Thymus (tissue), 11 donors: ENCODE measurements at regions not wholly inside any gene's neighbourhood (a gene's known extent, or its start where the extent isn't known, plus 50 kb on each side); places are given as distances from the start of the nearest gene placed in this dataset.

Experiments
- DNase-seq, 9 donors: peaks; one replicate each; pipeline ENCODE4 v3.0.0-alpha.2; 2013; ENCODE audit warnings: low spot score in 9 of 9, low read depth in 6 of 9, missing footprints in 1 of 9
- H3K27ac ChIP-seq, 2 donors: one replicate each; pipeline ENCODE4 v1.5.1; 2013; ENCODE audit warnings: control low read depth in 1 of 2, low read depth in 1 of 2, low read length in 1 of 2, mild to moderate bottlenecking in 1 of 2, moderate library complexity in 1 of 2
- H3K27me3 ChIP-seq, 2 donors: one replicate each; pipeline ENCODE4 v1.5.1; 2013; ENCODE audit warnings: low read length in 1 of 2; ENCODE audit not compliant: control insufficient read depth in 2 of 2, insufficient read depth in 1 of 2
- H3K36me3 ChIP-seq, 2 donors: one replicate each; pipeline ENCODE4 v1.5.1; 2013; ENCODE audit warnings: low read length in 1 of 2, mild to moderate bottlenecking in 1 of 2, moderate library complexity in 1 of 2; ENCODE audit not compliant: control insufficient read depth in 2 of 2, insufficient read depth in 2 of 2
- H3K4me1 ChIP-seq, 2 donors: one replicate each; pipeline ENCODE4 v1.5.1; 2013; ENCODE audit warnings: low read length in 2 of 2; ENCODE audit not compliant: control insufficient read depth in 2 of 2, insufficient read depth in 2 of 2
- H3K4me3 ChIP-seq, 2 donors: one replicate each; pipeline ENCODE4 v1.5.1; 2013; ENCODE audit warnings: low read length in 2 of 2, control low read depth in 1 of 2, mild to moderate bottlenecking in 1 of 2
- H3K9me3 ChIP-seq, 2 donors: one replicate each; pipeline ENCODE4 v1.5.1; 2013; ENCODE audit warnings: low read length in 1 of 2, mild to moderate bottlenecking in 1 of 2; ENCODE audit not compliant: control insufficient read depth in 2 of 2, insufficient read depth in 1 of 2
- WGBS: extraction: QIAGEN DNeasy Blood & Tissue Kit; methylation state at CpG from one replicate; pipeline ENCODE4 v1.1.7; 2013; 5-methylcytosine and 5-hydroxymethylcytosine counted together
- donor health status: healthy.

- no peak overlapping the region for H3K27ac ChIP-seq
- no peaks in the 10 kb centered on the region for H3K27me3 ChIP-seq
- H3K4me3 ChIP-seq: no peak overlapping the region
- no peaks in the 10 kb centered on the region for H3K36me3 ChIP-seq
- DNase-seq: no peak
- H3K9me3 ChIP-seq: no peaks in the 10 kb centered on the region
- 96% methylated on average over 3 of the region's 3 CpGs for WGBS
- H3K4me1 ChIP-seq: no peaks in the 10 kb centered on the region
These were observed 176.4 kb upstream of the SMIM30 start for GRCh38 chr7:113294750-113295149.

DNA sequence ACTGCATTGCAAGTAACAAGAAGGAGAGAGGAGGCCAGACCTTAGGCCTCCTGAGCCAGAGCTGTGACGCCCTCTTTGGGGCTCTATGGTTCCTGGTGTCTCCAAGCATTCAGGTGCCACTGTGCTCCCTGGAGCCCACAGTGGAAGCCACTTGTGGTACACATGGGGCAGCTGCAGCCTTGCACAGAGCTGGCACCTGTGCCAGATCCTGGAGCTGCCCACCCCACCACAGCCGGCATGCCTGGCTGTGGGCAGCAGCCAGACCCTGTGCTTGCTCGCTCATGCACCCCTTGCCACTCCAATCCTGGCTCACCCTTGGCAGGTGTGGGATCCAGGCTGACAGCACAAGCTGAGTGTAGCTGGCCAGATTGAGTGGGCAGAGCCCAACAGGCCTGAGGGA lies 173.8 kb upstream of the SMIM30 start:
- H3K27ac ChIP-seq: no peak overlapping the region
- H3K9me3 ChIP-seq: no peaks in the 10 kb centered on the region
- H3K27me3 ChIP-seq: no peaks in the 10 kb centered on the region
- 92% methylated on average over 3 of the region's 3 CpGs for WGBS
- H3K4me1 ChIP-seq: no peaks in the 10 kb centered on the region
- DNase-seq: no peak
- H3K4me3 ChIP-seq: no peak overlapping the region
- no peaks in the 10 kb centered on the region for H3K36me3 ChIP-seq

- Histone ChIP-seq H3K36me3 (no peaks in the 10 kb centered on the region), H3K4me3 (no peak overlapping the region), H3K27ac (no peak overlapping the region), H3K27me3 (no peaks in the 10 kb centered on the region), H3K4me1 (no peaks in the 10 kb centered on the region), H3K9me3 (no peaks in the 10 kb centered on the region)
- 92% methylated on average over 9 of the region's 9 CpGs for WGBS
- DNase-seq: no peak
These were observed 172.7 kb upstream of the SMIM30 start for GRCh38 chr7:113291058-113291457.

DNA sequence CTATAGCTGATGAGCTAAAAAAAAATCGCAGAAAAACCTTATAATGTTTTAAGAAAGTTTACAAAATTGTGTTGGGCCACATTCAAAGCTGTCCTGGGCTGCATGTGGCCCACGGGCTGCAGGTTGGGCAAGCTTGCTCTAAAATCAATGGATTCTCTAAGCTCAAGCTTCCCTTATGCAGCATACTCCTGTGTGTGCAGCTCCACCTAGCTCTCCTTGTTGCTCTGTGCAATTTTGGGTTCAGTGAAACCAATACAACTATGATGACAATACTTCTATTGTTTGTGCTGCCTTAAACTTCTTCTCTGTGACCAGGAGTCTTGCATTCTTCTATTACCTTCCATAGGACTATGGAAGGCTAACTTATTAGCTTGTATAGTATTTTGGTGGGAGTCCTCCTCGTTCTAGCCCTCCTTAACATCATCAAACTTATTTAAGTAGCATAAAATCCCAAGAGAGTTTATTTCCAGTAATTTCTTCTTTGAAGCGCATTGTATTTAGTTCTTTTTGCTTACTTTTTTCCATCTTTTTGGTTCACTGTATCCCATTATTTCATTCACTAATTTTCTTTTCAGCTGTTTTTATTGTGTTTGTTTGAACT lies 170.9 kb upstream of the SMIM30 start:
- H3K4me3 ChIP-seq: no peak overlapping the region
- H3K27ac ChIP-seq: no peak overlapping the region

DNA sequence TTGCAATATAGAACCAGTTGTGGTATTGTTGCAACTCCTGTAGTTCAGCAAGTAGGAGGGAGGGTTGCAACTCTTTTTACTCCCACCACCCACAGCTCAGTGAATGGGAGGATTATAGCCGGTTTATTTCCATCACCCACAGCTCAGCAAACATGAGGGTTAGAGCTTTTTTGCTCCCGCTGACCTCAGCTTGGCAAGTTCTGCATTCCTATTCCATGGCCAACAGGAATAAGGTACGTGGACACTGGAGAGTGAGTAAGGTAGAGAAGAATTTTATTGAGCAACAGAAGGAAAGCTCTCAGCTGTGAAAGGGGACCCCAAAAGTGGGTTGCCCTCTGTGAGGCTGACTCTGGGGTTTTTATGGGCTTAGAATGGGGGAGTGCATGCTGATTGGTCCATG lies 167.1 kb upstream of the SMIM30 start:
- no peak overlapping the region for H3K4me3 ChIP-seq
- H3K27me3 ChIP-seq: no peaks in the 10 kb centered on the region
- H3K27ac ChIP-seq: no peak overlapping the region
- no peaks in the 10 kb centered on the region for H3K36me3 ChIP-seq
- no peaks in the 10 kb centered on the region for H3K9me3 ChIP-seq
- DNase-seq: no peak
- 90% methylated on average over 3 of the region's 3 CpGs for WGBS
- no peaks in the 10 kb centered on the region for H3K4me1 ChIP-seq

More for the DNA sequence above, 170.9 kb upstream of the SMIM30 start:
- DNase-seq: no peak
- Histone ChIP-seq H3K9me3 (no peaks in the 10 kb centered on the region), H3K4me1 (no peaks in the 10 kb centered on the region), H3K36me3 (no peaks in the 10 kb centered on the region), H3K27me3 (no peaks in the 10 kb centered on the region)
- WGBS: 50% methylated on average over 4 of the region's 4 CpGs

DNA sequence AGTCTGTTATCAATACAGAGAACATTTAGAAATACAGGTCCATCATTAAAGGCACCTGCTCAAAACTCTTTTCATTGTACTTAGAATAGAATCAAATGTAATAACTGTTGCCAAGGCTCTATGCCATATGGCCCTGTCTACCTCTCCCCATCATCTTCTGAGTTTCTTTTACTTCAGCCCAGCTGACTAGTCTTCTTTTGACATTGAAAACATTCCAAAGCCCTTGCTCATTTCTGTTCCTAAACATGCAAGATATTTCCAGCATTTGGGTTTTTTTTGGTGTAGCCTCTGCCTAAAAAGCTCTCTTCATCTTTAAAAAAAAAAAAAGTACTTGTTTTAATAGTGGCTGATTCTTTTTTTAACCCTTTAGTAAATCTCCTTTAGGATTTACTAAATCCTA lies 165.5 kb upstream of the SMIM30 start:
- no peaks in the 10 kb centered on the region for H3K36me3 ChIP-seq
- no peaks in the 10 kb centered on the region for H3K9me3 ChIP-seq
- DNase-seq: no peak
- no peaks in the 10 kb centered on the region for H3K4me1 ChIP-seq
- H3K27ac ChIP-seq: no peak overlapping the region
- no peaks in the 10 kb centered on the region for H3K27me3 ChIP-seq
- H3K4me3 ChIP-seq: no peak overlapping the region

- no peak overlapping the region for H3K4me3 ChIP-seq
- H3K36me3 ChIP-seq: no peaks in the 10 kb centered on the region
- H3K27ac ChIP-seq: no peak overlapping the region
- no peak for DNase-seq
- WGBS: 86% methylated on average over 1 of the region's 1 CpG
- H3K9me3 ChIP-seq: no peaks in the 10 kb centered on the region
- H3K27me3 ChIP-seq: no peaks in the 10 kb centered on the region
- H3K4me1 ChIP-seq: no peaks in the 10 kb centered on the region
These were observed 164.5 kb upstream of the SMIM30 start for GRCh38 chr7:113282875-113283274.

GRCh38 chr7:113281223-113281622 lies 162.9 kb upstream of the SMIM30 start:
- Histone ChIP-seq H3K36me3 (no peaks in the 10 kb centered on the region), H3K9me3 (no peaks in the 10 kb centered on the region), H3K27me3 (no peaks in the 10 kb centered on the region), H3K4me3 (no peak overlapping the region), H3K4me1 (no peaks in the 10 kb centered on the region), H3K27ac (no peak overlapping the region)
- 33% methylated on average over 2 of the region's 2 CpGs for WGBS
- DNase-seq: no peak

DNA sequence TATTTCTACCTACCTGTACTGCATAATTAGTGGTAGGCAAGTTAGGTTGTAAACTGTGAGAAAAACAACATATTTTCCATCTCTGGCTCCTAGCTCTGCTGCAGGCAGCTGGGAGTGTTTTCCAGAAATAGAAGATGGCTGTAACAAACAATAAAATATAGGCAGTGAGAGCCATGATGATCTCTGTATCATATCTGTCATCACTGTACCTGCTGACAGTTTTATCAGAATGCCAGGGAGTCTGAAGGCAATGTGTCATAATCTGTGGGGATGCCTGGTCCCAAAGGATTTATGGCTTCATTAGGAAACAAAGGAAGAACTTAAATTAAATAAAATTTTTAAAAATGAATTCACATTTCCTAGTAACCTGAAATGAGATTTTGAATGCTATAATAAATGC lies 160.9 kb upstream of the SMIM30 start:
- Histone ChIP-seq H3K36me3 (no peaks in the 10 kb centered on the region), H3K27ac (no peak overlapping the region)

GRCh38 chr7:113270790-113271189 lies 152.4 kb upstream of the SMIM30 start:
- Histone ChIP-seq H3K27me3 (no peaks in the 10 kb centered on the region), H3K4me3 (no peak overlapping the region), H3K27ac (no peak overlapping the region), H3K36me3 (no peaks in the 10 kb centered on the region), H3K4me1 (no peaks in the 10 kb centered on the region), H3K9me3 (peaks cover 0 to 20% of the 10 kb centered on the region in 2 donors)
- WGBS: 95% methylated on average over 2 of the region's 2 CpGs
- DNase-seq: no peak

More for the DNA sequence above, 160.9 kb upstream of the SMIM30 start:
- H3K9me3 ChIP-seq: no peaks in the 10 kb centered on the region
- DNase-seq: no peak
- H3K27me3 ChIP-seq: no peaks in the 10 kb centered on the region
- no peak overlapping the region for H3K4me3 ChIP-seq
- no peaks in the 10 kb centered on the region for H3K4me1 ChIP-seq
